GM21390 (cell line): ENCODE measurements at regions not wholly inside any gene's neighbourhood (a gene's known extent, or its start where the extent isn't known, plus 50 kb on each side); places are given as distances from the start of the nearest gene placed in this dataset.

Source experiments
- ATAC-seq: cut with Tn5 transposase; IDR thresholded peaks from one replicate; pipeline ENCODE4 v1.9.1; 2021; ENCODE audit not compliant: unreplicated experiment

DNA sequence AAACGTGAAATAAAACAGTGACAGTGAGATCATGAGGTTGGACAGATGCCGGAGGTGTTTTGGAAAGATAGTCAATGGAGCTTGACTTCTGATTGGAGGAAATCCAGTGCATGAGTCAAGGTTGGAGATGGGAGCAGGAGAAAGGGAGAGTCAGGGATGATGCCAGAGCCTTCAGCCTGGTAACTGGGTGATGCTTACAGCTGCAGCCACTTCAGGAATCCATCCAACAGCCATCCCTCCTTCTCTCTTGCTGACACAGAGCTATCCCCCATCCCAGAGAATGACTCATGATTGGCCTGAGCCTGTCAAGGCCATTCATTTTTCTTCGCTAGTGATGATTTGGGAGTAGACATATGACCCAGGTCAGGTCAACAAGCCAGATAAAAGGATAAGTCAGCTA is 112.8 kb downstream of the SAMD5 start:
- ATAC-seq: no peak

DNA sequence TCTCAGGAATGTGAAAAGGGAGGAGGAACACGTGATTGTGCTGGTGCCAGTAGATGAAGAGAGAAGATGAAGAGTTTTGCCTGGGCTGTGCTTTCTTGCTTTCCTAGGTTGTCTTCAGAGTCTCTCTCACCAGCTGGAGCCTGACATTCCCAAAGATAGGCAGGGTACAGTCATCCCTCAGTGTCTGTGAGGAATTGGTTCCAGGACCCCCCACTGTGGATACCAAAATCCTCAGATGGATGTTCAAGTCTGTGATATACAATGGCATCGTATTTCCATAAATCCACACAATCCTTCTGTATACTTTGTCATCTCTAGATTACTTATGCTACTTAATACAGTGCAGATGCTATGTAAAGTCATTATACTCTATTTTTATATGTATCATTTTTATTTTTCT is 113.5 kb downstream of the SAMD5 start:
- ATAC-seq: no peak

DNA sequence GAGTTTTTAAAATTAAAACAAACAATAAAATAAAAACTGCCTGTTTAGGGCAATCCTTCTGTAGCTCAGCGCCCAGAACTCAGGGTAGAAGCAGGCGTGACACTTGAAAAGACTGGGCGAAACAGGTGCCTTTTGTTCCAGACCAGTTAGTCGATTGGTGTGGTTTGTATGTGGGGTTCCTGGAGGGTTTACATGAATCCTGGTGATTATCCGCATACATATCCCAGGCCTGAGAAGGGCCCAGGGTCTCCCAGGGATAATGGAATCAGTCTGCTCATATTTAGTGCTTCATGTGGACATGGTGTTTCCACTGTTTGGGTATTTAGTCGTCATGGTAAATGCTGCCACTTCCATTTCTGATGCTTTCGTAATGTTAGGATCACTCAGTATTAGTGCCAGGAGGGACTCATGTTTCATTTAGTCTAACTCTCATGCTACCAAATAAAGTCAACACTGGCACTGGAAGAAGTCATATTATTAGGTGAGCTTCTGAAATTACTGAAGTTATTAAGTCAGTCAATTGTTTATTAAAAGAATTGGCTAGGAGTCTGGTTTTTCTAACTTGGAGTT is 116.5 kb downstream of the SAMD5 start:
- no peak for ATAC-seq

DNA sequence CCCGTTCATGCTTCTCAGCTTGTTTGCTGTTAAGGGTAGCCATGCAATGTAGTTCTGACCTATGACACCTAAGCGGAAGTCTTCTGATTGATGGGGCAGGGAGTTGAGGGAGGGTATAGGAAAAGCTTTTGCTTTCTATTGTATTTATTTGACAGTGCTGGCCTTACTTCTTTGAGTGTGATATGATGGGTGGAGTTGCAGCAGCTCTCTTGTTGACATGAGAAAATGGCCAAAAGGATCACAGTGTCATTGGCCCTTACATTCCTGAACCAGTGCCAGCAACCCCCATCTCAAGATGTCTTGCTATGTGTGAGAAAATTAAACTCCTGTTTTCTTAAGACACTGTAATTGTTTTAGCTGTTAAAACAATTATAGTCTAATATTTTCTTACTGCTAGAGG is 117.5 kb downstream of the SAMD5 start:
- no peak for ATAC-seq

DNA sequence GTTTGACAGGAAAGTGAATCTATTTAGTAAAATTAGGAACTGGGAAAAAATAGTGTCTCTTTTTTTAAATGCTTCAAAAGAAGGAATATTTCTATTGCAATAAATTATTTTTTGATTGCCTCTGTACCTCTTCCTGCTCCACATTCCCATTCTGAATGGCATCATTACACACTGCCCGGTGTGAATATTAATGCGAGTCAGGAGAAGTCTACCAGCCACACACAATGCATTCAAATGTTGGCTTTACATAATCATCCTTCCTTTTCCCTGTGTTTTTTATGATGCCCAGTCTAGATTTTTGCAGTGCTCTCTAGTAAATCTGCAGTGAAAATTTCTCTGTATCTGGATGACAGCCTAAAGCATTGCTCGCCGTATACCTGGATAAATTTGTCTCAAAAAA is 118.9 kb downstream of the SAMD5 start:
- ATAC-seq: no peak

DNA sequence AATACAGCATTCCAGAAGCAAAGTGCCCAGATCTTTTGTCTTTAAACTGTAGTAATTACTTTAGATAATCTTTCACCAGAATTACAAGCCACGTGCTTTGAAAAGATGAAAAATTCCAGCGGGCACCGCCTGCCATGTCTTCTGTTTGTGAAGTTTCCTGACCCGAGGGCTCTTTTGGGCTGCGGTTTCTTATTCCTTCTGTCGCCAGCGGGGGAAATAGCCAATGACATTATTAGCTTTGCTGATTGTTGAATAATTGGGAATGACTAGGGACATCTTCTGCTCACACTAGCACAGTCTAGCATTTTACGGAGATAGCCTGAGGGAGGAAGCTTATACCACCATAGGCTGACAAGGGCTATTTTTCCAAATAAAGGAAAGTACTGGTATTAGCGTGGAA is 124.7 kb downstream of the SAMD5 start:
- no peak for ATAC-seq

DNA sequence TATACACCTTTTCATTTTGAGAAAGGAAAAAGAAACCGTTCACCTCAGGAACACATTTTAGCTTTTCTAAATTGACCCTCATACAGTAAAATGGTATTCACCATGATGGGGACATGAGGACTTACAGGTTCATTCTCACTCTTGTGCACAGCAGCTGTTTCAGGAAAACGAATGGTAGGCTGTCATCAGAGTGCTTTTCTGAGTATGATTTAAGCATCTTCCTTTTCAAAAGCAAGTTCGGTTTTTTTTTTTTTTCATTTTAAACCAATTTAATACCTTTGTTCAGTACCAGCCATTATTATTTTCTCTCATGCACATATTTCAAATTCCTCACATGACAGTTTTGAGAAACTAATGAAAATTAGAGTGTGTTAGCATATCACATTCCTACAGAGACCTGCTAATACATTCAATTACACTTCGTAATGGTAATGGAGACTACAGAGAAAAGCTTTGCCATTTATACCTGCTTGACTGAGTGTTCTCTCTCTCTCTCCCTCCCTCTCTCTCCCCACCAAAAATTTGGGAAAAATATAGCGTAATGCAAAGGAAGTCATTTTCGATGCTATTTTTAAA is 129.2 kb downstream of the SAMD5 start:
- ATAC-seq: no peak

DNA sequence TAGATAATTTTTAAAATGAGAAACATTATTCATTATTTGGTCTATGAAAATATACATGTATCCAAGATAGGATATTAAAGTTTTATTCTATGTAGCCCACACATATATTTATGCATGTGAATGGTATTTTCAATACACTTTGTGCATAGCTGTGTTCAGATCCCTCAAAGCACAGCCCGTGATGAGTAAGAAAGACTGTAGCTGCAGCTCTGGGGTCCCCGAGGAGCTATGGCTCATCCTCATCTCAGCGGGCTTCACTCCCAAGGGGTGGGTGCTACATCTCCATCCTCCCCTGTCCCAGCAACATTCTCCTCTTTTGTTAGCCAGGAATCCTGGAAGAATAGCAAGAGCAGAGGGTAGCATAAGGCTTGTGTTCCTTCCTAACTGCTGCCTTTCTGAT is 130.8 kb downstream of the SAMD5 start:
- ATAC-seq: no peak

DNA sequence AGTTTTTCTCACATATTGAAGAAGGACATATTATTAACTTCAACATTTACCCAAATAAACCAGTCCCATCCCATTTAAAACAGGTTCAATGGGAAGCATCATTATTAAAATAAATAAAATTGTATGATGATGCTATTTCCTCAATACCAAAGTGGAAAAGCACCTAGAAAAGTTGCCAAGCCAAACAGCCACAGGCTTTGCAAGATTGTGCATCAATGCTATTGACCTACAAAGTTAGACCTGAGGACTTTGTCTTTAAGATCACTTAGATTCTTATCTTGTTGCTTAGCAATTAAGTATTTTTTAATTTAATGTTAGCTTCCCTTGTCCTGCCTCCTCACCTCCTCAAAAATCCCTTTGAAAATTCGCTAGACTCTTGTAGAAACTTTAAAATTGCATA is 132.1 kb downstream of the SAMD5 start:
- no peak for ATAC-seq

DNA sequence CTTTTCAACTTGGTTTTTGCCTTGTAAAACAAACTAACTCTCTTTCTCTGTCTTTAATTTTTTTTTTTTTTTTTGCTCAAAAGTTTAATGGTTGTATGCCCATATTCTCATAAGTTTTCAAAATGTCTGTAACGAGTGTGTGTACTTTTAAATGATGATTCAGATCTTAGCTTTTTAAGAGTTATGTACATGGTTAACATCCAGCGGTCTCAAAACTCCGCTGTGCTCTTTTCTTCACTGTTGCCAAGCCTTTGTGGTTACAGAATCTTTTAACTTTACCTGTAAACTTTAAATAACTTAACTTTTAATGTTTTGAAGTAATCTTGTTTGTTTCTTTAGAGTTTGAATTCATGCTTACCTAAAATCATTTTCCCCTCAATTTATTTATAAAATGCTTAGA is 133.0 kb downstream of the SAMD5 start:
- no peak for ATAC-seq

DNA sequence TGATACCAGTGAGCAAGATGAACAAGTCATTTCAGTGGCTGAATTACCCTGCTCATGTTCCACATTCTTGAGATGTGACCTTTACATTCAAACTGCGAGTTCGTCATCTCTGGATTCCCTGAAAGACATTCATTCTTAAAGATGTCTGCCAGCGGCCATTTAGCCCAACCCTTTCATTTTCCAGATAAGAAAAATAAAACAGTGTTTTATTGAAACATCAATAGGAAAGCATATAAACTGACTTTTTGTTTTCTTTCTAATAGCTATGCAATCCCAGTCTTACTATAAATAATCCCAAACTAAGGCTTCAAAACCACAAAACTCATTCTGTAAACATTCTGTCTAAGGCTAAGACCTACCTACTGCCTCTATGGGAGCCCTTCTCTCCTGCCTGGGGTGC is 134.0 kb downstream of the SAMD5 start:
- no peak for ATAC-seq

DNA sequence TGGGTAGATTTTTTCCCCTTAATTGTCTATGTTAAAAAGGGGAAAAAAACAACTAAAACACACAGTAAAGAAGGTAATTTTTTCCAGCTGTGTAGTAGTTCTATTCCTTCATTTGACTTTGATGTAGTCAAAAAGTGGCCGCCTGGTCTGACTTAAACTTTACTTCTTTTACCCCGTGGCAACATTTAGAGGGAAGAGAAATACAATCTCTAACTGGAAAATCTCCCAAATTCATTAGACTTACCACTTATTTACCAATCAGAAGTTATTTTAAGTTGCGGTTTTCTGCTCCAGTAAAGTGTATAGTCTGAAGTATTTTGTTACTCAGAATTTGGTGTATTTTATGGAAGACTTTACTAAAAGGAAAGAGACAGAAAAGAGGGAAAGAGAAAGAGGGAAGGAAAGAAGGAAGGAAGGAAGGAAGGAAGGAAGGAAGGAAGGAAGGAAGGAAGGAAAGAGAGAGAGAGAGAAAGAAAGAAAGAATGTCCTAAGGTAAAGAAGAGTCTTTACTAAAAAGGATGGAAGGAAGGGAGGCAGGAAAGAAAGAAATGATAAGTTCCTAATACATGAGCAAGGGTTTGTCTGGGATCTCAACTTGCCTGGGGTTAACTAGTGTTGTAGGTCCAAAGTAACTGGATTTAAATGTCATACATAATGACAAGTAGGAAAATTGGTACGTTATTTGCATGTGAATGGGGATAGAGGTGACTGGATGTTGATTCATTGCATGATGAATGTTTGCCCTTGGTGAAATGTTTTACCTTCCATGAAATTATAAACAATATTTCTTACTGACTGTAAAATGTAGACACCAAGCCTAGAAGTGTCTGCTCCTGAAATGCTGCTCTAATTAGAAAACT is 135.1 kb downstream of the SAMD5 start:
- no peak for ATAC-seq

DNA sequence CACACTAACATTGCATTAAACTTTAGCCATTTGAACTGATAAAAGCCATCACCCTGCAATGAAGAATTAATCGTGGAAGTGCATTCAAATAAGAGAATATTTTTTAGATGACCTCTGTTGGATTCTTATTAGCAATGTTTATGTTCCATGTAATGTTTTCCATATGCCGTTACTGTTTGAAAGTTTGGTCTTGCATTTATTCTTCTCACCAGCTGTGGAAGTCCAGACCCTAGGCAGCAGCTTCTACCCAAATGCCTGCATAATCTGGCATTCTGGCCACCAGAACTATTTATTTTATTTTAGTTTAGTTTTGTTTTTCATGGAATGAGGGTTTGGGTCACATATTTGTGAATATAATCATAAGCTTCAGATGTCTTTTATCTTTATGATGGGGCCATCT is 140.4 kb downstream of the SAMD5 start:
- no peak for ATAC-seq

DNA sequence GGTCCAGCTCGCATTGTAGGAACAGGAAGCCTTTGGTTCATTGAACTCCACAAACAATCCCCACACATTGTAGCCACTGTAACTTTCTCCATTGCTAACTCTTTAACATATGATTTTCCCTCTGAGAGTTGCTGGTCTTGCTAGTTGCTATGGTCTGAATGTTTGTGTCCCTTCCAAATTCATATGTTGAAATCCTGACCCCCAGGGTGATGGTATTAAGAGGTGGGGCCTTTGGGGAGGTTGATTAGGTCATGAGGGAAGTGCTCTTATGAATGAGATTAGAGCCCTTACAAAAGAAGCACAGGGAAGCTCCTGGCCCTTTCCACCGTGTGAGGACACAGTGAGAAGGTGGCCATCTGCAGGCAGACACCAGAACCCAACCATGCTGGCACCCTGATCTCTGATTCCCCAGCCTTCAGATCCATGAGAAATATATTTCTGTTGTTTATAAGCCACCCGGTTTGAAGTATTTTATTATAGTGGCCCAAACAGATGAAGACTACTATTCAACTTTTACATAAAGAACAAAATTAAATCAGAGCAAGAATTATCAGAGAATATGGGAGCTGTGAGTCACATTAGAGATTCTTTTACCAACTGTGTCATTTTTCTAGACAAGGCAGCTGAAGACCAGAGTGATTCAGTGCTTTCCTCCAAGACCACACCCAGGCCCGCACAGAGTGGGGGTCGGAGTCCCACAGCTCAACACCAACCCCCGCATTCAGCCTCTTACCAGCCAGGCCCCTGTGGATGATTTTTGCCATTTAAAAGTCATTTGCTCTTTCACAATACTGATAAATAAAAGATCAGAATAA is 143.0 kb downstream of the SAMD5 start:
- ATAC-seq: no peak

DNA sequence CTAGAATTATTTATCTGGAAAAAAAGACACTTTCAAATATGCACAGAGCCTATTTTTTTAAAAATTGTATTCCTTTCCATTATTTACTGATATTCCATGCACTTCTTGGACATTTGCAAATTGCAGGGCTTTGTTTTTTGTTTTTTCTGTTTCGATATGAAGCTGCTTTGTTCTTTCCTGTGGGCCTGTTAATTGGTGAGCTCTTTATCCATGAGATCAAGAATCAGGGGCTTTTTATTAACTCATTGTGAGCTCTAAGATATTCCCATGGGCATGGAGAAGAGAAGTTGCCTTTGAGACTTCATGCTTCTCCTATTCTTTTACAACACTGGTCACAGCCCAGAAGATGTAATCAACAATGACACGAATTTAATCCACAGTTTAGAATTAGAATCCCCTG is 145.1 kb downstream of the SAMD5 start:
- ATAC-seq: no peak

DNA sequence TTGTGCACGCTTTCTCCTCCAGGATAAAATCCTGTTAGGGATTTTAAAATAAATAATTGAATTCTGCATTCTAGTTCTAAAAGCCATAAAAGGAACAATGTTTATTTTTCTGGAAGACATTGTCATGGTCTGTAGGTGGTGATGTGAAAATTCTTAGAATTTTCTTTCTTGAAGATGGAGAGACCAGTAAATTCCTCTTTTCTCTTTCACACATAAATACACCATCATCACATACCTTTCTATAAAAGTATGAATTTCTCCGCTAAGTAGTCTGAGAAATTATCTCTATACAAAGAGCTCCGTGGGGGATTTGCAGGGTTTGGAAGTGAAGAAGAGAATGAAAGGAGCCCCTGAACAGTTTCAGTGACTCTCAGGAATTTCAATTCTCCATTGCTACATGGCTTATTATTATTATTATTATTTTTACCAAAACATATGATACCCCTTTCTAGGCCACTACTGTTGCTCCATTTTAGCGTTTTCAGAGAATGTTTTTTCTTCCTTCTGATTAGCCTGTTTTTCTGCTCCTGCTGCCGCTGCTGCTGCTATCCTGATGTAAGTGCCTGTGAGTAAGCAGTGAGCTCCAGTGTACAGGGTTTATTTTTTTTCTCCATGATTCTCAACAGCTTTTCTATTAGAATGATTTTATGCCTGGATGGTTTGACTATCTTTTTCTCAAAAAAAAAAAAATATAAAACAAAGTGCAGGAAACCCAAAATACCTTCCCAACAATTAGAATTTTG is 145.8 kb downstream of the SAMD5 start:
- no peak for ATAC-seq

DNA sequence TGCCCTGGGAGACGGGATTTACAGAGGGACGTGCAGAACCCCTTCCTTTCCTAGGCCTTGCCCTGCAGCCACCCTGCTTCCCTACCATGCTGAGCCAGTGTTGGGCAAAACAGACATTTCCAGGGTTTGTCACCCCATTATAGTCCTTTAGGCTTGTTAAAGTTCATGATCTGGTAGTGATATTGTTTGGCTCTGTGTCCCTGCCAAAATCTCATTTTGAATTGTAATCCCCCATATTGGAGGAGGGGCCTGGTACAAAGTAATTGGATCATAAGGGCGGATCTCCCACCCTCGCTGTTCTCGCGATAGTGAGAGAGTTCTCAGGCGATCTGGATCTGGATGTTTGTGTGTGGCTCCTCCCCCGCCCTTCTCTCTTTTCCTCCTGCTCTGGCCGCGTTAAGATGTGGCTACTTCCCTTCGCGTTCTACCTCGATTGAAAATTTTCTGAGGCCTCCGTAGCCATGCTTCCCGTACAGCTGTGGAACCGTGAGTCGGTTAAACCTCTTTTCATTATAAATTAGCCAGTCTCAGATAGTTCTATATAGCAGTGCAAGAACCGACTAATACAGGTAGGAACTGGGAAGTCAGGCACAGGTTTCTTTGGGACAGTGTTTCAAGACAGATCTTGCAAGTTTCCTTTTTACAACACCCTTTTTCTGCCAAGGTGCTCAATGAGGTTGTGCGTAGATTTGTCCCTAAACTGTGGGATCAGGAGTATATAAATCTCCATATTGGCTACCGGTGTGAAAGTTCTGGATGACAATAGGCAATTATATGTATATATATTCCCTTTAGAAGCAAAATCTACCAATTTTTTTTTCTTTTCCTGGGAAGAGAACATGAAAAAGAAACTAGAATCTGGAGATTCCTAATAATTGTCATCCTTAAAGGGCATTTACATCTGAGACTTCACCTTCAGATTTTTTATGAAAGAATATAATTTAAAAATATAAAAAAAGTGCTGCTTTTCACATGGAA is 152.1 kb downstream of the SAMD5 start:
- no peak for ATAC-seq

DNA sequence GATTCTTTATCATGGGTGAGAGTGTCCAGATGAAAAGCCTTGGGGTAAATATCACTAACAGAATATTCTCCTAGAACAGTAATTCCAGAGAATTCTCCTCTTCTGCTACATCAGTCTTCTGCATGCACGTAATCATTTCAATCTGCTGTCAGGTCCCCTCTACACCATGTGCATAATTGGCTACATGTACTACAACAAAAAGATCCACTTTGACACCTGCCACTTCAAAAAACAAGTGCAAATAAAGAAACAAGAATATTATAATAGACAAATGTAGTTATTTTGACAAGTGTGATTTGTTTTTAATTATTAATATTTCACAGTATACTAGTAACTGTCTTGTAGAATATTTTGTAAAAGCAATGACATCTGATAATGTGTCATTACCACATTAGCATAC is 154.2 kb downstream of the SAMD5 start:
- ATAC-seq: no peak

DNA sequence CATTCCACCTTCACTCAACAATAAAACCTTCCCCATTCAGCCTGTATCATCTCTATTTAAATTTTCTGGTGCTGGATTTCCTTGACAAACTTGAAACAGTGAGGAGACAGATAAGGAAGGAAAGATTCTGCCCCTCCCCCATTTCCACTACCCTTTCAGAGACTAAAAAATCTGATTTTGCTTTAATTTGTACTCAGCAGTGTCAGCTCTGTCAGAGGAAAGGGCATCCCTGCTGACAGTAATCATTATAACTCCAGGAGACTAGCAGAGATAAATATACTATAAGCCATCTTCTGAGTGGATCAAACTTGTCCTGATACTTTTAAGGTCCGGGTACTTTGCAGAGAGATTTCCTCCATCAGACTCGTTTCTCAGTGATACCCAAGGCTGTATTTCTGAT is 155.6 kb downstream of the SAMD5 start:
- no peak for ATAC-seq

DNA sequence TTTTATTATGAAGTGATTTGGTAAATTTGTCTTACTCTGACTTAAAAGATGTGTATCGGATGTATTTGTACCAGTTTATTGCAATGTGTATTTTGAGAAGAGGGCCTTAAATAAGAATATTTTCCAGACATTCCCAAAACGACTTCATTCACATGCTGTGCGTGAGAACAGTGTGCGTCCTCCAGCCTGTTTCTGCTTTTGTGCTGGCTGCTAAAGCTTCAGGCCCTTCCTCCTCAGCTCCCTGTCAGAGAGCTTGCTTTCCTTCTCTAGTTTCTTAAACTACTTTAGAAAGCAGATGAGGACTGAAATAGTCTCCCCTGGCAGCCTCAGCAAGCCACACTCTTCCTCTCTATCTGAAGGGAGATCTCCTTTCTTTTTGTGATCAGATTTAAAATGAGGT is 157.8 kb downstream of the SAMD5 start:
- no peak for ATAC-seq
